Vagina (tissue), 2 donors: ENCODE measurements at regions not wholly inside any gene's neighbourhood (a gene's known extent, or its start where the extent isn't known, plus 50 kb on each side); places are given as distances from the start of the nearest gene placed in this dataset.

Experiments
- CTCF ChIP-seq, 3 experiments: fragments of 450-650 bp in 2 of 3; fragments of 200-600 bp in 1 of 3; sonication (generic) in 1 of 3; IDR thresholded peaks; one replicate each; pipeline ENCODE4 v1.5.1; 2017 to 2019; ENCODE audit warnings: antibody characterized with exemption in 3 of 3, mild to moderate bottlenecking in 2 of 3, moderate library complexity in 2 of 3
- POLR2A ChIP-seq, 2 donors: fragments of 450-650 bp; IDR thresholded peaks; one replicate each; pipeline ENCODE4 v1.6.1; 2017; ENCODE audit warnings: antibody characterized with exemption in 2 of 2, mild to moderate bottlenecking in 2 of 2, moderate library complexity in 2 of 2

- TF ChIP-seq POLR2A (IDR thresholded peaks at IDR 0.05) (no peak), CTCF (IDR thresholded peaks at IDR 0.05) (no peak)
These were observed 144.9 kb downstream of the TSN start for GRCh38 chr2:121900391-121900790.
